MM.1S (cell line): ENCODE measurements at regions not wholly inside any gene's neighbourhood (a gene's known extent, or its start where the extent isn't known, plus 50 kb on each side); places are given as distances from the start of the nearest gene placed in this dataset.

Experiments
- CTCF ChIP-seq: fragments of 300-600 bp; sonication (generic); IDR thresholded peaks from 2 replicates; pipeline ENCODE4 v1.5.1; 2016; ENCODE audit warnings: antibody characterized with exemption, low read length, mixed read lengths
- EZH2 ChIP-seq: fragments of 300-600 bp; sonication (generic); optimal IDR thresholded peaks from 2 replicates; pipeline ENCODE3; 2017; ENCODE audit warnings: low read depth, mild to moderate bottlenecking, antibody characterized with exemption, low read length, mixed read lengths
- EZH2phosphoT487 ChIP-seq: fragments of 300-600 bp; sonication (generic); IDR thresholded peaks from 2 replicates; pipeline ENCODE4 v1.6.1; 2018; ENCODE audit warnings: antibody characterized with exemption, low read length

GRCh38 chr11:130700092-130700491 lies 216.2 kb downstream of the SNX19 start:
- no peak for TF ChIP-seq EZH2phosphoT487
- TF ChIP-seq CTCF = no peak
- TF ChIP-seq EZH2 = no peak
